GM06990 (cell line): ENCODE measurements at regions not wholly inside any gene's neighbourhood (a gene's known extent, or its start where the extent isn't known, plus 50 kb on each side); places are given as distances from the start of the nearest gene placed in this dataset.

Source experiments
- DNase-seq: peaks from one replicate; pipeline ENCODE4 v3.0.0-alpha.2; 2011; ENCODE audit not compliant: insufficient read length; ENCODE audit errors: extremely low read depth
- H3K27me3 ChIP-seq: replicated peaks from 2 replicates; pipeline ENCODE4 v1.6.0; 2011; ENCODE audit warnings: low read length; ENCODE audit not compliant: control insufficient read depth, insufficient read depth
- H3K36me3 ChIP-seq: 2 replicates; pipeline ENCODE4 v1.5.1; 2011; ENCODE audit warnings: low read length; ENCODE audit not compliant: control insufficient read depth, insufficient read depth
- H3K4me3 ChIP-seq: replicated peaks from 2 replicates; pipeline ENCODE4 v1.5.1; 2011; ENCODE audit warnings: low read depth, mild to moderate bottlenecking, control low read depth, low read length
- CTCF ChIP-seq: IDR thresholded peaks from 2 replicates; pipeline ENCODE4 v1.5.1; 2011; ENCODE audit warnings: low read length, control low read depth, mild to moderate bottlenecking, inconsistent platforms; ENCODE audit not compliant: insufficient read depth, poor library complexity, severe bottlenecking

- no peak for DNase-seq
- no peak for TF ChIP-seq CTCF
- Histone ChIP-seq H3K36me3 (peaks cover 38% of the 10 kb centered on the region), H3K4me3 (no peak overlapping the region), H3K27me3 (no peaks in the 10 kb centered on the region)
Observed at GRCh38 chr12:124394462-124395128, 99.7 kb downstream of the RFLNA start.

- no peak for TF ChIP-seq CTCF
- Histone ChIP-seq H3K27me3 (no peaks in the 10 kb centered on the region), H3K4me3 (no peak overlapping the region), H3K36me3 (peaks cover 34% of the 10 kb centered on the region)
- no peak for DNase-seq
Observed at GRCh38 chr12:124393831-124394230, 98.9 kb downstream of the RFLNA start.

GRCh38 chr12:124393414-124393790 is 98.5 kb downstream of the RFLNA start:
- Histone ChIP-seq H3K36me3 (peaks cover 30% of the 10 kb centered on the region), H3K4me3 (no peak overlapping the region), H3K27me3 (no peaks in the 10 kb centered on the region)
- no peak for TF ChIP-seq CTCF
- no peak for DNase-seq

- TF ChIP-seq CTCF: no peak
- DNase-seq: no peak
- peaks cover 28% of the 10 kb centered on the region for H3K36me3 ChIP-seq
Observed at GRCh38 chr12:124392667-124393413, 97.9 kb downstream of the RFLNA start.

GRCh38 chr12:124392271-124392666 is 97.4 kb downstream of the RFLNA start:
- peaks cover 25% of the 10 kb centered on the region for H3K36me3 ChIP-seq
- H3K27me3 ChIP-seq: no peaks in the 10 kb centered on the region
- TF ChIP-seq CTCF: peak; percentile 28
- DNase-seq: peak; percentile 41
- H3K4me3 ChIP-seq: no peak overlapping the region

More at GRCh38 chr12:124392667-124393413, 97.9 kb downstream of the RFLNA start:
- no peaks in the 10 kb centered on the region for H3K27me3 ChIP-seq
- no peak overlapping the region for H3K4me3 ChIP-seq
